AG09309 (cell line): ENCODE measurements at regions not wholly inside any gene's neighbourhood (a gene's known extent, or its start where the extent isn't known, plus 50 kb on each side); places are given as distances from the start of the nearest gene placed in this dataset.

Experiments used
- DNase-seq: peaks from one replicate; pipeline ENCODE4 v3.0.0-alpha.2; 2010; ENCODE audit warnings: low read depth
- H3K4me3 ChIP-seq: 2 replicates; pipeline ENCODE4 v1.5.1; 2011; ENCODE audit warnings: mild to moderate bottlenecking, low read depth, low read length, moderate library complexity; ENCODE audit not compliant: control insufficient read depth
- TF ChIP-seq, protein P1 (sequence below): IDR thresholded peaks from 2 replicates; pipeline ENCODE4 v1.5.1; 2011; ENCODE audit warnings: mild to moderate bottlenecking, low read depth, low read length, inconsistent platforms; ENCODE audit not compliant: insufficient read depth, control insufficient read depth; ENCODE audit errors: missing control alignments

DNA sequence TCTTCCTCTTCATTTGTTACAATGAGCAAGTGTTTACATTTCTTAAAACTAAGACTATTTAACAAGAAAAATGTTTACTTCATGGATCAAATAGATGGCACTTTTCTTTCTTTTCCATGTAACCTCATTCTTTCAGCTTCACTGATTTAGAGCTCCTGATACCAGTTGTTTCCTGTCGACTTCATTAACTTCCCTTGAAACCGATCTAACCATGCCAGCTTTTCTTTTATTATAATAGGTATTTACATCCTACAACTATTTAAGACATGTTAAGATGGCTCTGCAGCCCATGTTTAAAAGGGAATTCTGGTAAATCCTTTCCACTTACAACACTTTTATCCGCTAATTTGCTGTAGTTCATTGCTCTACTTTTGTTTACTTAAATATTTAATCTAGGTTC is 107.3 kb upstream of the DCN start:
- no peak for DNase-seq
- TF ChIP-seq, protein P1, sequence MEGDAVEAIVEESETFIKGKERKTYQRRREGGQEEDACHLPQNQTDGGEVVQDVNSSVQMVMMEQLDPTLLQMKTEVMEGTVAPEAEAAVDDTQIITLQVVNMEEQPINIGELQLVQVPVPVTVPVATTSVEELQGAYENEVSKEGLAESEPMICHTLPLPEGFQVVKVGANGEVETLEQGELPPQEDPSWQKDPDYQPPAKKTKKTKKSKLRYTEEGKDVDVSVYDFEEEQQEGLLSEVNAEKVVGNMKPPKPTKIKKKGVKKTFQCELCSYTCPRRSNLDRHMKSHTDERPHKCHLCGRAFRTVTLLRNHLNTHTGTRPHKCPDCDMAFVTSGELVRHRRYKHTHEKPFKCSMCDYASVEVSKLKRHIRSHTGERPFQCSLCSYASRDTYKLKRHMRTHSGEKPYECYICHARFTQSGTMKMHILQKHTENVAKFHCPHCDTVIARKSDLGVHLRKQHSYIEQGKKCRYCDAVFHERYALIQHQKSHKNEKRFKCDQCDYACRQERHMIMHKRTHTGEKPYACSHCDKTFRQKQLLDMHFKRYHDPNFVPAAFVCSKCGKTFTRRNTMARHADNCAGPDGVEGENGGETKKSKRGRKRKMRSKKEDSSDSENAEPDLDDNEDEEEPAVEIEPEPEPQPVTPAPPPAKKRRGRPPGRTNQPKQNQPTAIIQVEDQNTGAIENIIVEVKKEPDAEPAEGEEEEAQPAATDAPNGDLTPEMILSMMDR: no peak
- H3K4me3 ChIP-seq: no peak overlapping the region

DNA sequence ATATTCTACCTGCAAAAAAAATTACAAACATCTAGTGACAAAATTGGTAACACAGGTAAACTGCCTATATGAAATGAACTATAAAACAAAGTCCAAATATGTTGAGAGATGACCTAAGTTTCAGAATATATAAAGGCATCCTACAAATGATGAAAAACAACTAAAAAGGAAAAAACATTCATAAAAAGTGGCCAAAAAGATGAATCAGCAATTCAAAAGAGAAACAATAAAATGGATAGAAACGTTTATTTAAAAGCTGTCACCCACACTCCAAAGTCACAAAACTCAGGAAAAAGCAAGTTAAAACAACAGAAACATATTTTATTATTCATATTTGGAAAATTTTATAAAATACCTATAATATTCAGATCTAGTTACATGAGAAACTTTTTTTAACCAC is 106.5 kb upstream of the DCN start:
- H3K4me3 ChIP-seq: no peak overlapping the region
- DNase-seq: no peak
- TF ChIP-seq, protein P1: no peak

DNA sequence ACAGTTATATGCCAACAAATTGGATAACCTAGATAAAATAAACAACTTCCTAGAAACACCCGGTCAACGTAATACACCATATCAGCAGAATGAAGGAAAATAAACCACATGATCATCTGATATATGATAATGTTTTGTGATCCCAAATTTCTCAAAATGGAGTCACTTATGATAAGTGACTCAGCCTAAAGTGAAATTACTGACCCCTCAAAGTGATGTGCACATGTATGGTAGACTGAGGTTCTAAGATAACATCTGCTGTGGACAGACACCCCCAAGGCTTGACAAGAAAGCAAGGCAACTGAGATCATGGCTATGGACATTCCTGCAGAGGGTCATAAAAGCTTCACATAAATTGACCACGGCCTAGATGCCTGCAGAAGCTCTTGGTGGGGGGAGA is 105.1 kb upstream of the DCN start:
- H3K4me3 ChIP-seq: no peak overlapping the region
- TF ChIP-seq, protein P1: no peak
- no peak for DNase-seq

DNA sequence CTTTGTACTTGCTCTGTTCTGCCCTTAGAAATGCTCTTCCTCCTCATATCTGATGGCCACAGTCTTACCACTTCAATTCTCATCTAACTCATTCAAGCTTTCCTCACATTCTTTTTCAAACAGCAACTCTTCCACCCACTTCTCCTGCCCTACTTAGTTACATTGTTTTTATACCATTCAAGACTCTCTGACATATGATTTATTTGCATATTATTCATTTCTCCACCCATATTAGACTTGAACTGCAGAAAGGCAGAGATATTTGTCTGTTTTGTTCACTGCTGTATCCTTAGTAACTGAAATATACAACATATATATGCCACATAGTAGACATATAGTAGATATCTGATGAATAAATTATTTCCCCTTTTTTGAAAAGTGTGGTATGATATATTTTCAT is 95.5 kb upstream of the DCN start:
- TF ChIP-seq, protein P1: no peak
- H3K4me3 ChIP-seq: no peak overlapping the region
- no peak for DNase-seq

DNA sequence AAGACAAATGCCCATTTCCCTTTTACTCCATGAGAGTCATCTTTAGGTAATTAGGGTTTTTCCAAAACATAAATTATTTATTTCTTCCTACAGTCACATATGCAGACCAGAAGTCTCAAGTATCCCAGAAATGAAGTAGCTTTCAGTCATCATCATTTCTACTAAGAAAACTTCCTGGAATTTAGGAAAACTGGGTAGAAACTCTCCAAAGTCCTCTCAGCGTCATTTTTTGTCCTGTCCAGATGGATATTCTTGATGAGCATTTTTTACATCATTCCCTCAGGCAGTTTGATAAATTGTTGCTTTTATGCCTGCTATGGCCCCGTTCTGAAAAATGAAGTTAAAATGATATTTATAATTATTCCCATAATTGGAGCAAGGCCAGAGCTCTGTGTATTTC is 93.9 kb upstream of the DCN start:
- H3K4me3 ChIP-seq: no peak overlapping the region
- TF ChIP-seq, protein P1: no peak
- DNase-seq: no peak

DNA sequence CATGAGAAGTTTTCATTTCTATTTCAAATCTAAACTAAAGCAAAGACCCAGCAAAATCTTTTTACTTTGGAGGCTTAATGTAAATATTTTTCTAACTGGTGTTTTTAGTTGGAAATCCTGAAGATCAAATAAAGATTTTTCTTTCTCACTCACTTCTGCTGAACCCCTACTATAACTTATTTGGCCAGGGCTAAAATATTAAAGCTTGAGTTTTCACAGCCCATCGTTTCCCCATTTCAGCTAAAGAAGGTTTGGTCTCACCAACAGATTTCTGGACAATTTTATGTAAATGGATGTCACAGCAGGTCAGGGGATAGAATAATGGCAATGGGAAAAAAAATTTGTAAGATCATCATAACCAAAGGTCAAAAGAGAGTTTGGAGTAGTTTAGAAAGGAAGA is 92.7 kb upstream of the DCN start:
- H3K4me3 ChIP-seq: no peak overlapping the region
- TF ChIP-seq, protein P1: no peak
- no peak for DNase-seq

DNA sequence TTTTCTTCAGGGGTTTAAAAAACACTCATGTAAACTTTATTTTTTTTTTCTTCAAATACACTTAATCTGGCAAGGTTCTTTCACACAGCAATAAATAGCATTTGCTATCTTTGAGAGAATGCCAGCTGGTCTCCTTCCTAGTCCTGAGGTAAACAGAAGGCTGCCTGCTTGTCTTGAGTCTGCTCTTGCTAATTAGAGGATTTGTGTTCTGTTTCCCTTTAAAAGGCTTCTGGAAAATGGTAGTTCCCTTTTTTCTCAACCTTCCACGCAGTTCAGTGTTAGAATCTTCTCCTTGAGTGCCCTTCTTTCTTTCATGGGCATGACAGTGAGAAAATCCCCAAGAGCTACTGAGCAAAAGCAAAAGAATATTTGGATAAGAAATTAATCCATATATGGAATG is 92.3 kb upstream of the DCN start:
- DNase-seq: peak; percentile 29
- H3K4me3 ChIP-seq: no peak overlapping the region
- TF ChIP-seq, protein P1: no peak
